BE2C (cell line): ENCODE measurements at regions not wholly inside any gene's neighbourhood (a gene's known extent, or its start where the extent isn't known, plus 50 kb on each side); places are given as distances from the start of the nearest gene placed in this dataset.

ENCODE experiments used
- DNase-seq: peaks from one replicate; pipeline ENCODE4 v3.0.0-alpha.2; 2020
- H3K27me3 ChIP-seq: fragments of 250-450 bp; sonication (Bioruptor Pico); 2 replicates; pipeline ENCODE4 v1.5.1; 2020; ENCODE audit warnings: mild to moderate bottlenecking
- H3K36me3 ChIP-seq: fragments of 250-450 bp; sonication (Bioruptor Pico); 2 replicates; pipeline ENCODE4 v1.5.1; 2020; ENCODE audit warnings: mild to moderate bottlenecking
- H3K4me1 ChIP-seq: fragments of 250-450 bp; sonication (Bioruptor Pico); 2 replicates; pipeline ENCODE4 v1.5.1; 2020
- H3K4me3 ChIP-seq: 2 replicates; pipeline ENCODE4 v1.5.1; 2011; ENCODE audit warnings: low read depth, low read length
- H3K9me3 ChIP-seq: fragments of 250-450 bp; sonication (Bioruptor Pico); 2 replicates; pipeline ENCODE4 v1.5.1; 2020
- CTCF ChIP-seq: IDR thresholded peaks from 2 replicates; pipeline ENCODE4 v1.5.1; 2012; ENCODE audit warnings: mild to moderate bottlenecking, low read depth, low read length

DNA sequence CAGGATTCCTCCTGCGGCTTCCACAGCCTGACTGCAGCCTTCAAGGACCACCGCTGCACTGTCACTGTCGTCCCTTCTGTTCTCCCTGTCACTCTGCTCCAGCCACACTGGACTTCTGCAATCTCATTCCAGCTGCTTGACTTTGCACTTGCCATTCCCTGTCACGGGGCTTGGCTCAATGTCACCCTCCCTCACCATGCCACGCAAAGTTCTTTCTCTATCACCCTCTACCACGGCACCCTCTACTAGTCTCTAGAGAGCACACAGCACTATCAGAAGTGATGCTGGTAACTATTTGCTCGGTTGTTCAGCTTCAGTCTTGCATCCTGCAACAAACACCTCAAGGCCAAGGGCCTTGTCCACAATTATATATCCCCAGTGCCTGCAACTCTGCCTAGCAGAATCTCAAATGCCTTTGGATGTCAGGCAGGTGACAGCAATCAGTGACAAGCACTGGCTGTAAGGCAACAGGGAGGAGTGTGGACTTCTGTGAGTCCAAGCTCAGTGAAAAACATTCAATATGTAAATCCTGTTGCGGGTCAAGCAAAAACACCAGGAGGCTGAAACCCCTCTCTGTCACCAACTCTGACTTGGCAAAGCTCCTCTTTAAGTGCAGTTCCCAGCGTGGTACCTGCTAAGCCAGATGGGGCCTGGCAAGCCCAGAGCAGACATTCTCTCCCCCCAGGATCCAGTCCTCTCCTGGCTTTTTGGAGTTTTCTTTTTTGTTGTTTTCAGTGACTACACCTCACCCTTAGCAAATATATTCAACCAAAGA lies 259.9 kb downstream of the FGFR2 start:
- no peaks in the 10 kb centered on the region for H3K36me3 ChIP-seq
- H3K27me3 ChIP-seq, result no peaks in the 10 kb centered on the region
- no peaks in the 10 kb centered on the region for H3K9me3 ChIP-seq
- H3K4me3 ChIP-seq, result no peak overlapping the region
- no peaks in the 10 kb centered on the region for H3K4me1 ChIP-seq
- TF ChIP-seq CTCF, result no peak
- DNase-seq, result no peak

- no peaks in the 10 kb centered on the region for H3K36me3 ChIP-seq
- TF ChIP-seq CTCF, result no peak
Measured at GRCh38 chr10:121339114-121339513, 259.1 kb downstream of the FGFR2 start.

DNA sequence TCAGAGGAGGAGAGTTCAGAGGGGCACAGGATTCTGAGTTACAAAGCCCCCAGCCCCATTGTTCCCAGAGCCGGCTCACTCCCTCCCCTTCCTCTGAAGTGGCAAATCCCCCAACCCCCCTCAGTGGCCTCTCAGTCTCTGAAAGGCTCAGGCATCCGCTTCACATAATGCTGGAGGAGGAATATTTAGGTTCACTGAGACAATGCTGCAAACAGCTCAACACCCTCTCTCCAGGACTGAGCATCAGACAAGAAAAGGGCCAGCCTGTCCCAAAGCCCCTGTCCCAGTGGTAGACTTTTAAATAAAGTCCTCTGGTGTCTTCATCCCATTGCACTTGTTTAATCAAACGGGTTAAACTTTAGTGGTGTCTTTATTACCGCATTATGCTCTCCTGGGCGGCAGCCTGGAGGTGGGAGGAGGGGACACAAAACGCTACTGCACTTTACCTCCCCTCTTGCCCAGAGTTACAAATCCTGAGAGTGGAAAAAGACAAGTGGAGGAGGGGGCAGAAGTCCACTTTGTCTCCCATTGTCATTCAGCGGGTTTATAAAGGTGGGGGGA lies 257.9 kb downstream of the FGFR2 start:
- TF ChIP-seq CTCF, result no peak
- H3K9me3 ChIP-seq, result no peaks in the 10 kb centered on the region
- H3K27me3 ChIP-seq, result no peaks in the 10 kb centered on the region
- no peak overlapping the region for H3K4me3 ChIP-seq
- no peak for DNase-seq
- no peaks in the 10 kb centered on the region for H3K4me1 ChIP-seq
- no peaks in the 10 kb centered on the region for H3K36me3 ChIP-seq

More at GRCh38 chr10:121339114-121339513, 259.1 kb downstream of the FGFR2 start:
- Histone ChIP-seq H3K9me3 (no peaks in the 10 kb centered on the region), H3K4me1 (no peaks in the 10 kb centered on the region), H3K27me3 (no peaks in the 10 kb centered on the region), H3K4me3 (no peak overlapping the region)
- DNase-seq, result no peak

GRCh38 chr10:121351540-121351939 lies 246.7 kb downstream of the FGFR2 start:
- Histone ChIP-seq H3K4me1 (no peaks in the 10 kb centered on the region), H3K9me3 (no peaks in the 10 kb centered on the region), H3K36me3 (no peaks in the 10 kb centered on the region), H3K27me3 (no peaks in the 10 kb centered on the region), H3K4me3 (no peak overlapping the region)
- no peak for DNase-seq
- TF ChIP-seq CTCF, result no peak

- no peak for DNase-seq
- H3K4me3 ChIP-seq, result no peak overlapping the region
- no peak for TF ChIP-seq CTCF
- H3K9me3 ChIP-seq, result no peaks in the 10 kb centered on the region
- no peaks in the 10 kb centered on the region for H3K4me1 ChIP-seq
- H3K27me3 ChIP-seq, result no peaks in the 10 kb centered on the region
- H3K36me3 ChIP-seq, result no peaks in the 10 kb centered on the region
Measured at GRCh38 chr10:121352231-121352855, 245.9 kb downstream of the FGFR2 start.

DNA sequence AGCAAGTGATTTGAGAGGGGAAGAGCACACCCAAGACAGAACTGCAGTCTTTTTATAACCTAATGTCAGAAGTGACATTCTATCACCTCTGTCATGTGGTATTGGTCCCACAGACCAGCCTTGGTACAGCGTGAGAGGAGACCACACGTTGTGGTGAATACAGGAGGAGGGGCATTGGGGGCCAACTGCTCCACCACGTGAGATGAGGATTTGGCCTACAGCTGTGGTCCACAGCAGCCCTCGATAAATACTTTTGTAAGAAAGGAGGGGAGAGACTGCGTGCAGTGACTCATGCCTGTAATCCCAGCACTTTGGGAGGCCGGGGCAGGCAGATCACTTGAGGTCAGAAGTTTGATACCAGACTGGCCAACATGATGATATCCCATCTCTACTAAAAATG lies 243.1 kb downstream of the FGFR2 start:
- Histone ChIP-seq H3K36me3 (no peaks in the 10 kb centered on the region), H3K27me3 (no peaks in the 10 kb centered on the region), H3K4me1 (no peaks in the 10 kb centered on the region), H3K9me3 (no peaks in the 10 kb centered on the region), H3K4me3 (no peak overlapping the region)
- no peak for TF ChIP-seq CTCF
- no peak for DNase-seq
